HG02763 (cell line): ENCODE measurements at regions not wholly inside any gene's neighbourhood (a gene's known extent, or its start where the extent isn't known, plus 50 kb on each side); places are given as distances from the start of the nearest gene placed in this dataset.
"Not testable (repeated sequence)": the region's sequence is repeated elsewhere in the genome, so short reads cannot be mapped to it uniquely, and the experiment has no call there.

Source experiments
- ATAC-seq: cut with Tn5 transposase; IDR thresholded peaks from one replicate; pipeline ENCODE4 v1.9.1; 2021; ENCODE audit warnings: mild to moderate bottlenecking, moderate library complexity; ENCODE audit not compliant: unreplicated experiment

- no peak for ATAC-seq
Measured at GRCh38 chr9:75532233-75533050, 358.0 kb upstream of the PCSK5 start.

- ATAC-seq, result no peak
Measured at GRCh38 chr9:75539523-75539922, 350.9 kb upstream of the PCSK5 start.

GRCh38 chr9:75540185-75540584 lies 350.3 kb upstream of the PCSK5 start:
- ATAC-seq, result no peak

GRCh38 chr9:75541734-75542133 lies 348.7 kb upstream of the PCSK5 start:
- no peak for ATAC-seq

- ATAC-seq, result no peak
Measured at GRCh38 chr9:75544815-75545214, 345.7 kb upstream of the PCSK5 start.

- ATAC-seq, result no peak
Measured at GRCh38 chr9:75545287-75545686, 345.2 kb upstream of the PCSK5 start.

GRCh38 chr9:75548871-75549270 lies 341.6 kb upstream of the PCSK5 start:
- no peak for ATAC-seq

- ATAC-seq, result no peak
Measured at GRCh38 chr9:75551861-75552260, 338.6 kb upstream of the PCSK5 start.

GRCh38 chr9:75552941-75553340 lies 337.5 kb upstream of the PCSK5 start:
- ATAC-seq, result no peak

GRCh38 chr9:75566813-75567212 lies 323.7 kb upstream of the PCSK5 start:
- not testable (repeated sequence) for ATAC-seq

GRCh38 chr9:75570538-75570937 lies 319.9 kb upstream of the PCSK5 start:
- ATAC-seq, result no peak

GRCh38 chr9:75574569-75574968 lies 315.9 kb upstream of the PCSK5 start:
- ATAC-seq, result no peak

- no peak for ATAC-seq
Measured at GRCh38 chr9:75582870-75583269, 307.6 kb upstream of the PCSK5 start.

- no peak for ATAC-seq
Measured at GRCh38 chr9:75588808-75589207, 301.7 kb upstream of the PCSK5 start.

- no peak for ATAC-seq
Measured at GRCh38 chr9:75589497-75589896, 301.0 kb upstream of the PCSK5 start.

GRCh38 chr9:75591972-75592371 lies 298.5 kb upstream of the PCSK5 start:
- no peak for ATAC-seq

- ATAC-seq, result no peak
Measured at GRCh38 chr9:75592586-75592985, 297.9 kb upstream of the PCSK5 start.

GRCh38 chr9:75593920-75594319 lies 296.6 kb upstream of the PCSK5 start:
- ATAC-seq, result no peak

GRCh38 chr9:75599126-75599525 lies 291.3 kb upstream of the PCSK5 start:
- ATAC-seq, result no peak

GRCh38 chr9:75601280-75601679 lies 289.2 kb upstream of the PCSK5 start:
- no peak for ATAC-seq

- ATAC-seq, result no peak
Measured at GRCh38 chr9:75602060-75602459, 288.4 kb upstream of the PCSK5 start.

- no peak for ATAC-seq
Measured at GRCh38 chr9:75604661-75605060, 285.8 kb upstream of the PCSK5 start.

- no peak for ATAC-seq
Measured at GRCh38 chr9:75607521-75607920, 283.0 kb upstream of the PCSK5 start.
